Panc1 (cell line): ENCODE measurements at regions not wholly inside any gene's neighbourhood (a gene's known extent, or its start where the extent isn't known, plus 50 kb on each side); places are given as distances from the start of the nearest gene placed in this dataset.
"Not testable (repeated sequence)": the region's sequence is repeated elsewhere in the genome, so short reads cannot be mapped to it uniquely, and the experiment has no call there.

Experiments used
- ATAC-seq: fragments of 200-7000 bp; cut with Tn5 transposase; 2 replicates; pipeline ENCODE4 v1.9.1; 2020; ENCODE audit warnings: mild to moderate bottlenecking, moderate library complexity
- BruUV-seq: library from RNA; stranded (reverse); fragments of 400-500 nt; replicated peaks from 2 replicates; lab custom pipeline; 2021; lab: Mats Ljungman, UMichigan
- CTCF ChIA-PET: fragments of 300-600 bp; sonication (Branson Sonifier 250); formaldehyde crosslinking; loops from one replicate; lab custom pipeline; 2022; ENCODE audit warnings: antibody characterized with exemption; lab: Charles Lee
- POLR2A ChIA-PET: fragments of 300-600 bp; sonication (Branson Sonifier 250); formaldehyde crosslinking; loops from one replicate; lab custom pipeline; 2022; ENCODE audit warnings: antibody characterized with exemption; lab: Charles Lee
- DNase-seq: peaks from one replicate; pipeline ENCODE4 v3.0.0-alpha.2; 2010; ENCODE audit warnings: low read depth, low spot score
- H3K27ac ChIP-seq: 2 replicates; pipeline ENCODE4 v1.5.1; 2011; ENCODE audit warnings: mild to moderate bottlenecking, low read length, inconsistent platforms
- H3K27me3 ChIP-seq: fragments of 200-500 bp; sonication (Bioruptor generic); 2 replicates; pipeline ENCODE4 v1.6.0; 2014; ENCODE audit warnings: low read length, inconsistent platforms; ENCODE audit not compliant: control insufficient read depth, insufficient read depth
- H3K36me3 ChIP-seq: fragments of 200-500 bp; sonication (Bioruptor generic); 2 replicates; pipeline ENCODE4 v1.5.1; 2014; ENCODE audit warnings: inconsistent platforms, mild to moderate bottlenecking, low read length, moderate library complexity; ENCODE audit not compliant: control insufficient read depth, insufficient read depth
- H3K4me1 ChIP-seq: 2 replicates; pipeline ENCODE4 v1.5.1; 2011; ENCODE audit warnings: inconsistent platforms, mild to moderate bottlenecking, low read length, moderate library complexity; ENCODE audit not compliant: control insufficient read depth, insufficient read depth
- H3K4me3 ChIP-seq, 2 experiments: 2 replicates each; pipeline ENCODE4 v1.5.1; 2011 to 2012; ENCODE audit warnings: low read depth in 2 of 2, low read length in 2 of 2, mild to moderate bottlenecking in 2 of 2, inconsistent platforms in 1 of 2, moderate library complexity in 1 of 2
- H3K9me3 ChIP-seq: fragments of 200-500 bp; sonication (Bioruptor generic); 2 replicates; pipeline ENCODE4 v1.5.1; 2014; ENCODE audit warnings: low read depth, mild to moderate bottlenecking, inconsistent platforms, low read length, moderate library complexity; ENCODE audit not compliant: control insufficient read depth, insufficient read depth
- POLR2AphosphoS5 ChIP-seq: IDR thresholded peaks from 2 replicates; pipeline ENCODE4 v1.6.1; 2012; ENCODE audit warnings: mild to moderate bottlenecking, low read depth, low read length, moderate library complexity
- SIN3A ChIP-seq: IDR thresholded peaks from 2 replicates; pipeline ENCODE4 v1.6.1; 2012; ENCODE audit warnings: low read depth, mild to moderate bottlenecking, low read length, moderate library complexity, borderline replicate concordance; ENCODE audit not compliant: insufficient read depth
- TCF7L2 ChIP-seq: IDR thresholded peaks from 2 replicates; pipeline ENCODE4 v1.6.1; 2011; ENCODE audit warnings: mild to moderate bottlenecking, low read depth, low read length, inconsistent platforms
- in situ Hi-C: cut with HindIII; loops from 2 replicates; pipeline ENCODE4 v1.10.0; 2016; ENCODE audit warnings: low sequenced_read_pairs, low pct_unique_long_range_greater_than_20kb
- intact Hi-C: fragments of 100-400 bp; cut with micrococcal nuclease; formaldehyde crosslinking; loops from one replicate; pipeline ENCODE4 v1.10.0; 2022; ENCODE audit not compliant: unreplicated experiment
- TF ChIP-seq, protein P1 (sequence below), 2 experiments: IDR thresholded peaks; 2 replicates each; pipeline ENCODE4 v1.6.1; 2011 to 2012; ENCODE audit warnings: low read depth in 2 of 2, control low read depth in 1 of 2, low read length in 1 of 2, mild to moderate bottlenecking in 1 of 2, moderate library complexity in 1 of 2; ENCODE audit not compliant: insufficient read depth in 1 of 2
- TF ChIP-seq, protein P2 (sequence below): fragments of 450-650 bp; IDR thresholded peaks from 2 replicates; pipeline ENCODE4 v1.5.1; 2017; ENCODE audit warnings: mild to moderate bottlenecking

DNA sequence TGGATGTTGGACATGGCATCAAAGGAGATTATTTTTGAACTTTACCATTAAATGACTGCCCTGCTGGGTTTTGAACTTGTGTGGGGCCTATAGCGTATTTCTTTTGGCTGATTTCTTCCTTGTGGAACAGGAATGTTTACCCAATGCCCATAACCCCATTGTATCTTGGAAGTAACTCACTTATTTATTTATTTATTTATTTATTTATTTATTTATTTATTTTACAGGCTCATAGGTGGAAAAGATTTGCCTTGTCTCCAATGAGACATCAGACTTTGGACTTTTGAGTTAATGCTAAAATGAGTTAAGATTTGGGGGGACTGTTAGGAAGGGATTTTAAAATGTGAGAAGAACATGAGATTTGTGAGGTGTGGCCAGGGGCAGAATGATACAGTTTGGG lies 273.1 kb downstream of the SLITRK2 start:
- intact Hi-C loops (no loop called here), in situ Hi-C loops (no loop called here)
- no peak overlapping the region for H3K4me3 ChIP-seq
- no peaks in the 10 kb centered on the region for H3K9me3 ChIP-seq
- no peaks in the 10 kb centered on the region for H3K27me3 ChIP-seq
- ATAC-seq (no peak), DNase-seq (no peak)
- POLR2A ChIA-PET = no interaction called here
- BruUV-seq = no TSS peak
- no peaks in the 10 kb centered on the region for H3K36me3 ChIP-seq
- H3K27ac ChIP-seq = no peak overlapping the region
- CTCF ChIA-PET = no interaction called here
- no peaks in the 10 kb centered on the region for H3K4me1 ChIP-seq
- TF ChIP-seq, protein P1, sequence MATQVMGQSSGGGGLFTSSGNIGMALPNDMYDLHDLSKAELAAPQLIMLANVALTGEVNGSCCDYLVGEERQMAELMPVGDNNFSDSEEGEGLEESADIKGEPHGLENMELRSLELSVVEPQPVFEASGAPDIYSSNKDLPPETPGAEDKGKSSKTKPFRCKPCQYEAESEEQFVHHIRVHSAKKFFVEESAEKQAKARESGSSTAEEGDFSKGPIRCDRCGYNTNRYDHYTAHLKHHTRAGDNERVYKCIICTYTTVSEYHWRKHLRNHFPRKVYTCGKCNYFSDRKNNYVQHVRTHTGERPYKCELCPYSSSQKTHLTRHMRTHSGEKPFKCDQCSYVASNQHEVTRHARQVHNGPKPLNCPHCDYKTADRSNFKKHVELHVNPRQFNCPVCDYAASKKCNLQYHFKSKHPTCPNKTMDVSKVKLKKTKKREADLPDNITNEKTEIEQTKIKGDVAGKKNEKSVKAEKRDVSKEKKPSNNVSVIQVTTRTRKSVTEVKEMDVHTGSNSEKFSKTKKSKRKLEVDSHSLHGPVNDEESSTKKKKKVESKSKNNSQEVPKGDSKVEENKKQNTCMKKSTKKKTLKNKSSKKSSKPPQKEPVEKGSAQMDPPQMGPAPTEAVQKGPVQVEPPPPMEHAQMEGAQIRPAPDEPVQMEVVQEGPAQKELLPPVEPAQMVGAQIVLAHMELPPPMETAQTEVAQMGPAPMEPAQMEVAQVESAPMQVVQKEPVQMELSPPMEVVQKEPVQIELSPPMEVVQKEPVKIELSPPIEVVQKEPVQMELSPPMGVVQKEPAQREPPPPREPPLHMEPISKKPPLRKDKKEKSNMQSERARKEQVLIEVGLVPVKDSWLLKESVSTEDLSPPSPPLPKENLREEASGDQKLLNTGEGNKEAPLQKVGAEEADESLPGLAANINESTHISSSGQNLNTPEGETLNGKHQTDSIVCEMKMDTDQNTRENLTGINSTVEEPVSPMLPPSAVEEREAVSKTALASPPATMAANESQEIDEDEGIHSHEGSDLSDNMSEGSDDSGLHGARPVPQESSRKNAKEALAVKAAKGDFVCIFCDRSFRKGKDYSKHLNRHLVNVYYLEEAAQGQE (IDR thresholded peaks at IDR 0.05; ENCODE audit: insufficient read depth in 1 of 2, low read depth in 2 of 2, low read length in 1 of 2) = no peak
- TF ChIP-seq SIN3A (no peak), POLR2AphosphoS5 (no peak), TCF7L2 (no peak)
- TF ChIP-seq, protein P2, sequence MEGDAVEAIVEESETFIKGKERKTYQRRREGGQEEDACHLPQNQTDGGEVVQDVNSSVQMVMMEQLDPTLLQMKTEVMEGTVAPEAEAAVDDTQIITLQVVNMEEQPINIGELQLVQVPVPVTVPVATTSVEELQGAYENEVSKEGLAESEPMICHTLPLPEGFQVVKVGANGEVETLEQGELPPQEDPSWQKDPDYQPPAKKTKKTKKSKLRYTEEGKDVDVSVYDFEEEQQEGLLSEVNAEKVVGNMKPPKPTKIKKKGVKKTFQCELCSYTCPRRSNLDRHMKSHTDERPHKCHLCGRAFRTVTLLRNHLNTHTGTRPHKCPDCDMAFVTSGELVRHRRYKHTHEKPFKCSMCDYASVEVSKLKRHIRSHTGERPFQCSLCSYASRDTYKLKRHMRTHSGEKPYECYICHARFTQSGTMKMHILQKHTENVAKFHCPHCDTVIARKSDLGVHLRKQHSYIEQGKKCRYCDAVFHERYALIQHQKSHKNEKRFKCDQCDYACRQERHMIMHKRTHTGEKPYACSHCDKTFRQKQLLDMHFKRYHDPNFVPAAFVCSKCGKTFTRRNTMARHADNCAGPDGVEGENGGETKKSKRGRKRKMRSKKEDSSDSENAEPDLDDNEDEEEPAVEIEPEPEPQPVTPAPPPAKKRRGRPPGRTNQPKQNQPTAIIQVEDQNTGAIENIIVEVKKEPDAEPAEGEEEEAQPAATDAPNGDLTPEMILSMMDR = no peak

DNA sequence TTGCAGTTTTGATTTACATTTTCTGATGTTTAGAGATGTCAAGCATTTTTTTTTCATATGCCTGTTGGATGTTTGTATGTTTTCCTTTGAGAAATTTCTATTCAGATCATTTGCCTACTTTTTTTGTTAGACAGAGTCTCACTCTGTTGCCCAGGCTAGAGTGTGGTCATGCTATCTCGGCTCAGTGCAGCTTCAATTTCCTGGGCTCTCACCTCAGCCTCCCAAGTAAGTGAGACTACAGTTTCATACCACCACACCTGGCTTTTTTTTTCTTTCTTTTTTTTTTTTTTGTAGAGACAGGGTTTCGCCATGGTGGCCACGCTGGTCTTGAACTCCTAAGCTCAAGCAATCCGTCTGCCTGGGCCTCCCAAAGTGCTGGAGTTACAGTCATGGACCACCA lies 291.7 kb downstream of the SLITRK2 start:
- CTCF ChIA-PET = no interaction called here
- Histone ChIP-seq H3K9me3 (no peaks in the 10 kb centered on the region), H3K36me3 (no peaks in the 10 kb centered on the region), H3K4me3 (no peak overlapping the region), H3K4me1 (no peaks in the 10 kb centered on the region), H3K27me3 (no peaks in the 10 kb centered on the region), H3K27ac (no peak overlapping the region)
- no peak for DNase-seq
- intact Hi-C loops (no loop called here), in situ Hi-C loops (no loop called here)
- ATAC-seq = no peak
- TF ChIP-seq, protein P1 (IDR thresholded peaks at IDR 0.05; ENCODE audit: insufficient read depth in 1 of 2, low read depth in 2 of 2, low read length in 1 of 2) = no peak
- TF ChIP-seq, protein P2 = no peak
- TF ChIP-seq TCF7L2 (no peak), POLR2AphosphoS5 (no peak), SIN3A (no peak)
- no TSS peak for BruUV-seq
- POLR2A ChIA-PET = no interaction called here

DNA sequence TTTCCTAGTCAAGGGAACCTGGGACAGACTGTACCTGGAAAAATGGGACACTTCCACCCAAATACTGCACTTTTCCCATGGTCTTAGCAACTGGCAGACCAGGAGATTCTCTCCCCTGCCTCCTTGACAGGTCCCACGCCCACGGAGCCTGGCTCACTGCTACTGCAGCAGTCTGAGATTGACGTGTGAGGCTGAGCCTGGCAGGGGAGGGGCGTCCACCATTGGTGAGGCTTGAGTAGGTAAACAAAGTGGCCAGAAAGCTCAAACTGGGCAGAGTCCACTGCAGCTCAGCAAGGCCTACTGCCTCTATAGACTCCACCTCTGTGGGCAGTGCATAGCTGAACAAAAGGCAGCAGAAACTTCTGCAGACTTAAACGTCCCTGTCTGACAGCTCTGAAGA lies 301.4 kb downstream of the SLITRK2 start:
- DNase-seq, CTCF ChIA-PET, H3K4me3 ChIP-seq, H3K4me1 ChIP-seq, ATAC-seq, BruUV-seq, H3K36me3 ChIP-seq, H3K27me3 ChIP-seq, intact Hi-C loops, H3K9me3 ChIP-seq, in situ Hi-C loops, H3K27ac ChIP-seq, POLR2A ChIA-PET: not testable (repeated sequence)
